GM19193 (cell line): ENCODE measurements at regions not wholly inside any gene's neighbourhood (a gene's known extent, or its start where the extent isn't known, plus 50 kb on each side); places are given as distances from the start of the nearest gene placed in this dataset.

Experiments used
- POLR2A ChIP-seq: IDR thresholded peaks from 4 replicates; pipeline ENCODE4 v1.6.1; 2011; ENCODE audit not compliant: insufficient read depth, insufficient read length; ENCODE audit errors: extremely low read depth

- TF ChIP-seq POLR2A = no peak
Observed at GRCh38 chr10:123496996-123497660, 169.0 kb upstream of the GPR26 start.

DNA sequence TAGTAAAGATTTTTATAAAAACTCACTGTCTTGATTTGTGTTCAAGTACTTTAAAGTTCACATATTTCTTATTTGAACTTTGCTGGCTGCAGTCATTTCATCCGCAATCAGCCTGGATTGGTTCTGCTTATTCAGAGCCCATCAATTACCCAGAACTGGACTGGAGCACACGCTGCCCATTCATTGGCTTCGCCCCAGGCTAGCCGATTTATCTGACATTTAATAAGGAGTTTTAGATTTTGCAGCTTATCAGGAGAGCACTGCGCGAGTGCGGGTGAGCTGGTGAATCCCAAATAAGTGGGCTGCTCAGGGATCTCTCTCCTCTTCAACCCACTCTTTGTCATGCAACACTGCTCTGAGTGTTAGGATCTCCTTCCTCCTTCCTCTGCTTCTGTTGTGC is 166.0 kb upstream of the GPR26 start:
- no peak for TF ChIP-seq POLR2A

GRCh38 chr10:123501148-123501547 is 165.0 kb upstream of the GPR26 start:
- no peak for TF ChIP-seq POLR2A

GRCh38 chr10:123502983-123503382 is 163.2 kb upstream of the GPR26 start:
- TF ChIP-seq POLR2A = no peak

GRCh38 chr10:123506455-123506854 is 159.7 kb upstream of the GPR26 start:
- TF ChIP-seq POLR2A = no peak

- no peak for TF ChIP-seq POLR2A
Observed at GRCh38 chr10:123507298-123507697, 158.9 kb upstream of the GPR26 start.

- no peak for TF ChIP-seq POLR2A
Observed at GRCh38 chr10:123509338-123509737, 156.8 kb upstream of the GPR26 start.

DNA sequence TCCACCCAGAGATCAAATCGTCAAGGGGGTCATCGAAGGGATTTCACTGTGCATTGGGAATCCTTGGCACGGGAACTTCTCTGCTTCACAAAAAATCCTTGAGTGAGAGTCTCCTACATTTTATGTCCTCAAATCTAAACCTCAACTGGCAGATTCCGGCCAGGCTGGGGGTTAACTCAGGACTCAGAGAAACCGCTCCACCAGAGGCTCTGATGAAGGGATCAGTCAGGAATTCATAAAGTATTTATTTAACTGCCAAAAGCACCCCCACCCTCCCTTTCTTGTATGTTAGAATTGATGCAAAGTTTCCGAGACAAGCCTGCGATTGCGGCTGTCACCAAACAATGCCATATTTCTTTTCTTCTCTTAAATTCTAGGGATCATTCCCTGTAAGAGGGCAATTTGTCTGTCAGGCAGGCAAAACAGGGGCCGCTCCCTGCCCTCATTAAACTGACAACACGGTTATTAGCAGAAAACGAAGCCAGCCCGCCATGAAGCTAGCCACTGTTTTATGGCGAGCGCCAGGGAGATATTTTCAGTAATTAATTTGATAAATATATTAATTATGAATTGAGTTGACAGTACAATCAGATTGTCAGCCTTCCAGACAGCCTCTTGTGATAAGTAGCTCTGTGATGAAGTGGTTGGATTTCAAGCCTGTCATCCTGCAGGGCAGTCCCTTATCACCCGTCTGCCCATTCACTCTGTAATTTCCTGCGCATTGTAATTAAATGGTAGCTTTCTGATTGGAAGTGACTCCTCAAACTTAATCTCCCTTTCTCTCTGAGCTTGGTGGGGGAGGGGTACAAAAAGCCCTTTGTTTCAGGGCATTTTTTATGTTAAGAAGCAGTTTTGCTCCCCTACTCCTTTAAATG is 153.0 kb upstream of the GPR26 start:
- TF ChIP-seq POLR2A = no peak

DNA sequence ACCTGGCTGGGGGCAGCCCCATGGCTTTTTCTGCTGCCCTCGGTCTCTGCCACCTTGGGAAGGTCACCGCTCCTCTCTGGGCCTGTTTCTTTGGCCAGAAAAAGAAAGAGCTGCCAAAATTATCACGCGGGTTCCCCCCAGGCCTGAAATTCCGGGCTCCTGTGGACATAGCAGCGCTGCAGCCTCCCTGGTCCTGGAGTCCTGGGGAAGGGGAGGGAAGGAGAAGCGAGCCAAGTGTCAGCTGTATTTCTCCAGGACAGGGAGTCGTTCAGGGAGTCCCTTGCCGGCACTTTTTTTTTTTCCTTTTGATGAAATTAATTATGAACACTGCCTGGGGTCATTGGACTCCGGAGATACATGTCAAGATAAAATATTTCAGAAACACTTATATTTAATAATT is 152.3 kb upstream of the GPR26 start:
- no peak for TF ChIP-seq POLR2A

DNA sequence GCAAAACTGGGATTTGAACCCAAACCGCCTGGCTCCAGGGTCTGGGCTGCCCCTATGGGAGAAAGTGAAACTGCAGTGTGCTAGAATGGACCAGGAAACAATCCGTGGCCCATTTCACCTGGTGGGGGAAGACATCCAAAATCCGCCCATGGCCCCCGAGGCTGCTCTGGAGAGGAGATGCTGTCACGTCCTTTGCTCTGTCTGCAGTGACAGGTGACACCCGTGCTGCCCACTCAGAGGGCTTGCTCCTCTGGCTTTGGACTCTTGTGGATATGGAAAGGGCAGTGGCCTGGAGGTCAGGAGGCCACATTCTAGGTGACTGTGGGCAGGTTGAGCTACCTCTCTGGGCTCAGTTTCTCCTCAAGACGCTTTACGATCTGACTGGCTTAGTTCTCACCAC is 151.2 kb upstream of the GPR26 start:
- TF ChIP-seq POLR2A = no peak

DNA sequence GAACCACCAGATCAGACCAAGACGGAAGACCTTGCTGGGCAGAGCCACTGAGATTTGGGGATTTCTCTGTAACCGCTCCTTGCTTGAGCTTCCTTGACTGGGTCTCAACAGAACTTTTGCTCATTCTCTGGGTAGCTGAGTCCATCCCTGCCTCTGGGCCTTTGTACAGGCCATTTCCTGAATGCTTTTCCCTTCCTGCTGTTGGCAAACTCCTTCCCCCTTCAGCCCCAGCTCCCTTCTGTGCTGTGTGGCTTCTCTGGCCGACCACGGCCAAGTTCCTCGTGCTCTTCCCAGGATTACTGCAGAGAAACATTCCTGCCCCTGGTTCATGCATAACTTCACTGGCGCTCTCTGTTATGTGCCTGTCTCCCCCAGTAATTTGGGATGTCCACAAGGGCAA is 150.5 kb upstream of the GPR26 start:
- TF ChIP-seq POLR2A = no peak

- no peak for TF ChIP-seq POLR2A
Observed at GRCh38 chr10:123516291-123516690, 149.9 kb upstream of the GPR26 start.

- TF ChIP-seq POLR2A = no peak
Observed at GRCh38 chr10:123517426-123517825, 148.7 kb upstream of the GPR26 start.

- TF ChIP-seq POLR2A = no peak
Observed at GRCh38 chr10:123517901-123518300, 148.3 kb upstream of the GPR26 start.

- no peak for TF ChIP-seq POLR2A
Observed at GRCh38 chr10:123518765-123519164, 147.4 kb upstream of the GPR26 start.

DNA sequence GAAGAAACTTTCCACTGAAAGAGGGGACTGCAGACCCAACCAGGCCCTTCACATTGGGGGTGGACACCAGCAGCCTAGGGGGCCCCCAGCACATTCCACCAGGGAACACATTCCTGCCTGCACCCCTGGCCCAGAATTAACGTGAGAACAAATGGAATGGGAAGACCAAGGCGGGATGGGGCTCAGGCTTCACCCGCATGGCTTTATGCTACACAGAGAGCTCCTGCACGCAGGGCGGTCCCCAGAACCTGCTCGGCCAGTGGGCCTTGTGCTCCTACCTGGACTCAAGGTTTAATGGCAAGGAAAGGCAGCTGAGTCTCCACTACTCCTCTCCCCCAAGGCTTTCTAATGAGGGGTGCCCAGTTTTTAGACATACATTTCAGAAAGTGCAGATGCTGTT is 146.3 kb upstream of the GPR26 start:
- TF ChIP-seq POLR2A = no peak
